Neural cell (in vitro differentiated cells): ENCODE measurements at regions not wholly inside any gene's neighbourhood (a gene's known extent, or its start where the extent isn't known, plus 50 kb on each side); places are given as distances from the start of the nearest gene placed in this dataset.

ENCODE experiments used
- H2AFZ ChIP-seq: fragments of 200-600, 300-800 bp; sonication (generic), shearing (Covaris generic); 2 replicates; pipeline ENCODE4 v1.6.0; 2014; ENCODE audit warnings: low read depth, mild to moderate bottlenecking, antibody characterized with exemption, low read length, moderate library complexity
- H3F3A ChIP-seq: fragments of 200-600 bp; shearing (Covaris generic); 2 replicates; pipeline ENCODE4 v1.6.1; 2016; ENCODE audit warnings: mild to moderate bottlenecking, moderate library complexity, mixed read lengths, antibody characterized with exemption, low read length; ENCODE audit not compliant: insufficient read depth, poor library complexity, severe bottlenecking
- H3K27ac ChIP-seq: fragments of 200-600, 300-800 bp; sonication (generic), shearing (Covaris generic); 2 replicates; pipeline ENCODE4 v1.5.1; 2014; ENCODE audit warnings: mild to moderate bottlenecking, low read length, moderate library complexity
- H3K27me3 ChIP-seq: fragments of 300-800, 200-600 bp; sonication (generic), shearing (Covaris generic); 2 replicates; pipeline ENCODE4 v1.6.0; 2014; ENCODE audit warnings: mild to moderate bottlenecking, low read depth, low read length, moderate library complexity; ENCODE audit not compliant: insufficient read depth
- H3K36me3 ChIP-seq: fragments of 300-800, 200-600 bp; sonication (generic), shearing (Covaris generic); 2 replicates; pipeline ENCODE4 v1.5.1; 2014; ENCODE audit warnings: mild to moderate bottlenecking, antibody characterized with exemption, low read length, moderate library complexity; ENCODE audit not compliant: insufficient read depth
- H3K4me2 ChIP-seq: fragments of 300-800, 200-600 bp; sonication (generic), shearing (Covaris generic); 2 replicates; pipeline ENCODE4 v1.6.0; 2014; ENCODE audit warnings: mild to moderate bottlenecking, low read length
- H3K4me3 ChIP-seq: fragments of 300-800, 200-600 bp; sonication (generic), shearing (Covaris generic); 2 replicates; pipeline ENCODE4 v1.5.1; 2014; ENCODE audit warnings: mild to moderate bottlenecking, low read length, moderate library complexity
- H3K79me2 ChIP-seq: fragments of 200-600 bp; shearing (Covaris generic); replicated peaks from 2 replicates; pipeline ENCODE4 v1.6.0; 2014; ENCODE audit warnings: mild to moderate bottlenecking, low read length, moderate library complexity; ENCODE audit not compliant: insufficient read depth
- H3K9ac ChIP-seq: fragments of 300-800, 200-600 bp; sonication (generic), shearing (Covaris generic); 2 replicates; pipeline ENCODE4 v1.6.1; 2016; ENCODE audit warnings: mild to moderate bottlenecking, low read length, mixed read lengths
- H3K9me2 ChIP-seq: fragments of 200-600 bp; shearing (Covaris generic); 2 replicates; pipeline ENCODE4 v1.6.1; 2016; ENCODE audit warnings: mild to moderate bottlenecking, low read length, mixed read lengths; ENCODE audit not compliant: insufficient read depth
- H3K9me3 ChIP-seq: fragments of 200-600, 300-800 bp; sonication (generic), shearing (Covaris generic); 2 replicates; pipeline ENCODE4 v1.6.1; 2016; ENCODE audit warnings: mild to moderate bottlenecking, mixed run types, low read length, moderate library complexity, mixed read lengths
- H4K20me1 ChIP-seq: fragments of 200-600 bp; shearing (Covaris generic); 2 replicates; pipeline ENCODE4 v1.6.1; 2016; ENCODE audit warnings: mild to moderate bottlenecking, mixed run types; ENCODE audit not compliant: insufficient read depth
- EP300 ChIP-seq: fragments of 450-650 bp; conservative IDR thresholded peaks from 2 replicates; pipeline ENCODE4 v1.6.1; 2014; ENCODE audit warnings: antibody characterized with exemption, mild to moderate bottlenecking, moderate library complexity; ENCODE audit not compliant: poor library complexity, severe bottlenecking
- EZH2 ChIP-seq: fragments of 200-600, 300-800 bp; shearing (Covaris generic), sonication (generic); IDR thresholded peaks from 2 replicates; pipeline ENCODE4 v1.6.1; 2014; ENCODE audit warnings: antibody characterized with exemption, low read length, borderline replicate concordance, mild to moderate bottlenecking; ENCODE audit not compliant: insufficient read depth, poor library complexity, severe bottlenecking
- MXI1 ChIP-seq: fragments of 450-650 bp; conservative IDR thresholded peaks from 2 replicates; pipeline ENCODE4 v1.6.1; 2014; ENCODE audit warnings: antibody characterized with exemption, mild to moderate bottlenecking; ENCODE audit not compliant: poor library complexity, severe bottlenecking
- POLR2AphosphoS5 ChIP-seq: IDR thresholded peaks from 2 replicates; pipeline ENCODE4 v1.6.1; 2012
- RAD21 ChIP-seq: fragments of 450-650 bp; conservative IDR thresholded peaks from 2 replicates; pipeline ENCODE4 v1.6.1; 2014; ENCODE audit warnings: antibody characterized with exemption, mild to moderate bottlenecking, moderate library complexity
- SMC3 ChIP-seq: fragments of 450-650 bp; conservative IDR thresholded peaks from 2 replicates; pipeline ENCODE4 v1.6.1; 2014; ENCODE audit warnings: antibody characterized with exemption, mild to moderate bottlenecking, moderate library complexity; ENCODE audit not compliant: poor library complexity
- TAF1 ChIP-seq: IDR thresholded peaks from 2 replicates; pipeline ENCODE4 v1.6.1; 2012; ENCODE audit warnings: low read depth
- TF ChIP-seq, protein P1 (sequence below): fragments of 450-650 bp; IDR thresholded peaks from 2 replicates; pipeline ENCODE4 v1.5.1; 2014; ENCODE audit warnings: antibody characterized with exemption, mild to moderate bottlenecking, moderate library complexity; ENCODE audit not compliant: poor library complexity, severe bottlenecking
- TF ChIP-seq, protein P2 (sequence below): IDR thresholded peaks from 2 replicates; pipeline ENCODE4 v1.6.1; 2012; ENCODE audit warnings: borderline replicate concordance

DNA sequence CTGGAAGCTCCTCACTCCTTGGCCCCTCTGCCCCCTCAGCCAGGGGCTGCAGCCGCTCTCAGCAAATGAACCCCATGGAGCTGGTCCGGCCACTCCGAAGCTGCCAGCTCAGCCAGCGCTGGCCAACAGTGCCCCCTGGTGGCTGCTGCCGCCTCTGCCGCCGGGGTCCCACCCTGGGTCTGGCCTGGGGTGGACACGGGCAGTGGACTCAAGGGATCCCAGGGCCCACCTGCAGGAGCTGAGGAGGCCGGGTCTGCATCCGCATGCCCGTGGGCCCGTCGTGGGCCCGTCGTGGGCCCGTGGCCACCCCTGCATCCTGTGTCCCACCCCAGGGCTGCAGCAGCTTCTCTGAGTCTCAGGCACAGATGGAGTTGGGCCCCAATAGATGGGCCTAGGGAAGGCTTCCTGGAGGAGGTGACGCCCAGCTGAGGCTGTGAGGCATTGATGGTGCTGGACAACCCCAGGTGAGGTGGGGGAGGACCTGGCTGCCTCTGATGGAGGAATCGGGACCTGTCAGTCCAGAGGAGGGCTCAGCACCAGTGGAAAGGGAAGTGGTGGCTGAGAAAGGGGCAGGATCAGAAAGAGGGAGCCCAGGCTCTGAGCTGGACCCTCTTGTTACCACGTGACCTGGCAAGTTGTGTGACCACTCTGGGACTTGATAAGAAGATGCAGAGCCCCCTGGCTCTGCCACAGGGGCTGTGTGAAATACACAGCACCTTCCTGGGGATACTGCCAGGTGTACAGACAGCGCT, 522.3 kb downstream of the BRD1 start:
- no peaks in the 10 kb centered on the region for H3K27me3 ChIP-seq
- TF ChIP-seq TAF1 (no peak), POLR2AphosphoS5 (no peak), RAD21 (peak; percentile 99), SMC3 (peak; percentile 99)
- TF ChIP-seq, protein P1, sequence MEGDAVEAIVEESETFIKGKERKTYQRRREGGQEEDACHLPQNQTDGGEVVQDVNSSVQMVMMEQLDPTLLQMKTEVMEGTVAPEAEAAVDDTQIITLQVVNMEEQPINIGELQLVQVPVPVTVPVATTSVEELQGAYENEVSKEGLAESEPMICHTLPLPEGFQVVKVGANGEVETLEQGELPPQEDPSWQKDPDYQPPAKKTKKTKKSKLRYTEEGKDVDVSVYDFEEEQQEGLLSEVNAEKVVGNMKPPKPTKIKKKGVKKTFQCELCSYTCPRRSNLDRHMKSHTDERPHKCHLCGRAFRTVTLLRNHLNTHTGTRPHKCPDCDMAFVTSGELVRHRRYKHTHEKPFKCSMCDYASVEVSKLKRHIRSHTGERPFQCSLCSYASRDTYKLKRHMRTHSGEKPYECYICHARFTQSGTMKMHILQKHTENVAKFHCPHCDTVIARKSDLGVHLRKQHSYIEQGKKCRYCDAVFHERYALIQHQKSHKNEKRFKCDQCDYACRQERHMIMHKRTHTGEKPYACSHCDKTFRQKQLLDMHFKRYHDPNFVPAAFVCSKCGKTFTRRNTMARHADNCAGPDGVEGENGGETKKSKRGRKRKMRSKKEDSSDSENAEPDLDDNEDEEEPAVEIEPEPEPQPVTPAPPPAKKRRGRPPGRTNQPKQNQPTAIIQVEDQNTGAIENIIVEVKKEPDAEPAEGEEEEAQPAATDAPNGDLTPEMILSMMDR = peak; percentile 97
- H3K27ac ChIP-seq = no peak overlapping the region
- H3K4me2 ChIP-seq = no peak overlapping the region
- H3K9me3 ChIP-seq = no peaks in the 10 kb centered on the region
- no peak overlapping the region for H3K9ac ChIP-seq
- no peaks in the 10 kb centered on the region for H4K20me1 ChIP-seq
- no peak overlapping the region for H2AFZ ChIP-seq
- no peak overlapping the region for H3K4me3 ChIP-seq
- H3K9me2 ChIP-seq = no peaks in the 10 kb centered on the region
- no peaks in the 10 kb centered on the region for H3K36me3 ChIP-seq
- no peaks in the 10 kb centered on the region for H3F3A ChIP-seq
- H3K79me2 ChIP-seq = no peaks in the 10 kb centered on the region

DNA sequence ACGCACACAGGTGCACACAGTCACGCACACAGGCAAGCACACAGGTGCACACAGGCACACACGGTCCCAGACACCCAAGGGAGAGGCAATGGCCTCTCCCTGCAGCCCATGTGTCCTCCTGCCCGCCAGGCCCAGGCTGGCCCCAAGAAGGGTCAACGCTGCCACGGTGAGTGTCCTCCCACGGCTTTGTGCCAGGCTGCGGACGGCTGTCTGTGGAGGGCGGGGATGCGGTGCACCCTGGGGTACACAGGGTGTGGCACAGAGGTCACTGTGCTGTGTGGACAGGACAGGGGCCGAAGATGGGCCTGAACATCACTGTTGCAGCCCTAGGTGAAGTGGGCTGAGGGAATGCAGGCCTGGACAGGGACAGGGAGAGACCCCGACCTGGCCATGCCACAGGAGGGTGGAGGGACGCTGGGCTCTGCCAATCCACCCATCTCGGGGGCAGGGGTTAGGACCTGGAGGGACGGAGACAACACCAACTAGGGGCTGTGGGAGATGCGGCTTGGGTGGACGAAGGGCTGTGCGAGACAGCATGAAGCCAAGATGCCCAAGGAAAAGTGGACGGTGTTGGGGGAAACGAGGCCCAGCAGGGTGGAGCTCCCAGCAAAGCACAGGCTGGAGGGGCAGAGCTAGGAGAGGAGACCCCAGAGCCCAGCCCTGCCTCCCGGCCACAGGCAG, 523.8 kb downstream of the BRD1 start:
- Histone ChIP-seq H3K79me2 (no peaks in the 10 kb centered on the region), H2AFZ (no peak overlapping the region), H3K27me3 (no peaks in the 10 kb centered on the region), H3K9me3 (no peaks in the 10 kb centered on the region), H3K36me3 (no peaks in the 10 kb centered on the region), H3F3A (no peaks in the 10 kb centered on the region), H3K4me2 (no peak overlapping the region), H3K9me2 (no peaks in the 10 kb centered on the region), H3K9ac (no peak overlapping the region), H3K4me3 (no peak overlapping the region), H3K27ac (no peak overlapping the region), H4K20me1 (no peaks in the 10 kb centered on the region)
- TF ChIP-seq, protein P1 = no peak
- no peak for TF ChIP-seq SMC3

DNA sequence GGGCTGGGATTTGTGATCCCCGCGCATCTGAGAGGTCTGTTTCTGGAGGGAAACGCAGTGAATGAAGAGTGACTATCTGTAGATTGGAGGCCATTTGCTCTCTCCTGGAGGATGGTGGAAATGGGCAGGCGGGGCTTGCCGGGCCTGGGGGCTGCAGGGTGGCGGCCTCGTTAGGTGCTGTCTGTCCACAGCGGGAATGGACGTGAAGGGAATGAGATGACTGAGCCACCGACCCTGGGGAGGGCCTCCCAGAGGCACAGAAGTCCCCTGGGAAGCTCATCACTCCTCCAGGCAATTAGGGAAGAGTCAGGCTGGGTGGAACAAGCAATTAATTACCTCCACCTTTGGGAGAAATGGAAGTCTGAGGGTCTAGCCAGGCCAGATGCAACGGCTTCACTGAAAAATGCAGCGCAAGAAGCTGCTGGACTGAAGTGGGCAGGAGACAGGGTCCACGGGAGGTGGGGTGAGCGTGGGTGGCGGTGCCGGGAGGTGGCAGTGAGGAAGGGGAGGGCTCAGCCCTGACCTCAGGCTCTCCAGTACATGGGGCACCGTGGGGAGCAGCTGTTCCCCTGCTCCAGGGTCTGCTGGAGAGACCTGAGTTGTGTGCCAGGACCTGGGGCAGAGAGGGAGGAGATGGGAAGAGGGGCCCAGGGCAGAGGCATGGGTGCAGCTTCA, 524.5 kb downstream of the BRD1 start:
- Histone ChIP-seq H3K36me3 (no peaks in the 10 kb centered on the region), H3K9me2 (no peaks in the 10 kb centered on the region)

More for the DNA sequence above, 524.5 kb downstream of the BRD1 start:
- no peaks in the 10 kb centered on the region for H3K9me3 ChIP-seq
- no peak overlapping the region for H3K27ac ChIP-seq
- no peaks in the 10 kb centered on the region for H4K20me1 ChIP-seq
- H3K9ac ChIP-seq = no peak overlapping the region
- no peak overlapping the region for H3K4me2 ChIP-seq
- H3F3A ChIP-seq = no peaks in the 10 kb centered on the region
- TF ChIP-seq, protein P1 = no peak
- TF ChIP-seq EP300 (no peak), SMC3 (no peak), POLR2AphosphoS5 (no peak), TAF1 (no peak), EZH2 (no peak), RAD21 (no peak), MXI1 (no peak)
- TF ChIP-seq, protein P2, sequence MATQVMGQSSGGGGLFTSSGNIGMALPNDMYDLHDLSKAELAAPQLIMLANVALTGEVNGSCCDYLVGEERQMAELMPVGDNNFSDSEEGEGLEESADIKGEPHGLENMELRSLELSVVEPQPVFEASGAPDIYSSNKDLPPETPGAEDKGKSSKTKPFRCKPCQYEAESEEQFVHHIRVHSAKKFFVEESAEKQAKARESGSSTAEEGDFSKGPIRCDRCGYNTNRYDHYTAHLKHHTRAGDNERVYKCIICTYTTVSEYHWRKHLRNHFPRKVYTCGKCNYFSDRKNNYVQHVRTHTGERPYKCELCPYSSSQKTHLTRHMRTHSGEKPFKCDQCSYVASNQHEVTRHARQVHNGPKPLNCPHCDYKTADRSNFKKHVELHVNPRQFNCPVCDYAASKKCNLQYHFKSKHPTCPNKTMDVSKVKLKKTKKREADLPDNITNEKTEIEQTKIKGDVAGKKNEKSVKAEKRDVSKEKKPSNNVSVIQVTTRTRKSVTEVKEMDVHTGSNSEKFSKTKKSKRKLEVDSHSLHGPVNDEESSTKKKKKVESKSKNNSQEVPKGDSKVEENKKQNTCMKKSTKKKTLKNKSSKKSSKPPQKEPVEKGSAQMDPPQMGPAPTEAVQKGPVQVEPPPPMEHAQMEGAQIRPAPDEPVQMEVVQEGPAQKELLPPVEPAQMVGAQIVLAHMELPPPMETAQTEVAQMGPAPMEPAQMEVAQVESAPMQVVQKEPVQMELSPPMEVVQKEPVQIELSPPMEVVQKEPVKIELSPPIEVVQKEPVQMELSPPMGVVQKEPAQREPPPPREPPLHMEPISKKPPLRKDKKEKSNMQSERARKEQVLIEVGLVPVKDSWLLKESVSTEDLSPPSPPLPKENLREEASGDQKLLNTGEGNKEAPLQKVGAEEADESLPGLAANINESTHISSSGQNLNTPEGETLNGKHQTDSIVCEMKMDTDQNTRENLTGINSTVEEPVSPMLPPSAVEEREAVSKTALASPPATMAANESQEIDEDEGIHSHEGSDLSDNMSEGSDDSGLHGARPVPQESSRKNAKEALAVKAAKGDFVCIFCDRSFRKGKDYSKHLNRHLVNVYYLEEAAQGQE = no peak
- no peaks in the 10 kb centered on the region for H3K27me3 ChIP-seq
- H3K79me2 ChIP-seq = no peaks in the 10 kb centered on the region
- no peak overlapping the region for H3K4me3 ChIP-seq
- no peak overlapping the region for H2AFZ ChIP-seq
